Mesenchymal stem cell (in vitro differentiated cells and primary cell): ENCODE measurements at regions not wholly inside any gene's neighbourhood (a gene's known extent, or its start where the extent isn't known, plus 50 kb on each side); places are given as distances from the start of the nearest gene placed in this dataset.
A peak's percentile ranks its signal among the peaks of the same experiment; 100 is the strongest.

Experiments
- DNase-seq: peaks from one replicate; pipeline ENCODE4 v3.0.0-alpha.2; 2013
- H2AFZ ChIP-seq: one replicate; pipeline ENCODE4 v1.6.1; 2013; ENCODE audit warnings: low read depth, mild to moderate bottlenecking, control low read depth, inconsistent platforms, low read length, moderate library complexity
- H2AK5ac ChIP-seq: 2 replicates; pipeline ENCODE4 v1.6.1; 2013; ENCODE audit warnings: low read length, moderate library complexity, mild to moderate bottlenecking, inconsistent platforms; ENCODE audit not compliant: severe bottlenecking
- H2BK120ac ChIP-seq: one replicate; pipeline ENCODE4 v1.6.1; 2013; ENCODE audit warnings: low read depth, mild to moderate bottlenecking, inconsistent platforms, low read length, moderate library complexity
- H2BK12ac ChIP-seq, 2 experiments: one replicate each; pipeline ENCODE4 v1.6.1; 2013; ENCODE audit warnings: inconsistent platforms in 2 of 2, low read length in 2 of 2, mild to moderate bottlenecking in 2 of 2, moderate library complexity in 2 of 2, control low read depth in 1 of 2
- H2BK15ac ChIP-seq: one replicate; pipeline ENCODE4 v1.6.1; 2013; ENCODE audit warnings: mild to moderate bottlenecking, low read depth, inconsistent platforms; ENCODE audit not compliant: poor library complexity, severe bottlenecking
- H2BK5ac ChIP-seq: 2 replicates; pipeline ENCODE4 v1.6.1; 2013; ENCODE audit warnings: low read depth, mild to moderate bottlenecking, low read length, control low read depth, inconsistent platforms; ENCODE audit not compliant: poor library complexity, severe bottlenecking
- H3K14ac ChIP-seq, 2 experiments: one replicate each; pipeline ENCODE4 v1.6.1; 2013; ENCODE audit warnings: inconsistent platforms in 2 of 2, low read length in 2 of 2, control low read depth in 1 of 2, mild to moderate bottlenecking in 1 of 2, moderate library complexity in 1 of 2
- H3K18ac ChIP-seq, 2 experiments: one replicate each; pipeline ENCODE4 v1.6.1; 2013; ENCODE audit warnings: inconsistent platforms in 2 of 2, low read length in 2 of 2, control low read depth in 1 of 2, low read depth in 1 of 2, mild to moderate bottlenecking in 1 of 2
- H3K23ac ChIP-seq, 2 experiments: one replicate each; pipeline ENCODE4 v1.6.1; 2013; ENCODE audit warnings: inconsistent platforms in 2 of 2, low read length in 2 of 2, mild to moderate bottlenecking in 2 of 2, moderate library complexity in 2 of 2, control low read depth in 1 of 2
- H3K27ac ChIP-seq: 2 replicates; pipeline ENCODE4 v1.5.1; 2013; ENCODE audit warnings: mild to moderate bottlenecking, moderate library complexity, low read length, control low read depth, inconsistent platforms; ENCODE audit not compliant: poor library complexity, severe bottlenecking
- H3K27me3 ChIP-seq, 2 experiments: 2 replicates each; pipeline versions ENCODE4 v1.6.1 to v1.7.0; 2013; ENCODE audit warnings: low read length in 2 of 2, mild to moderate bottlenecking in 2 of 2, moderate library complexity in 2 of 2, control low read depth in 1 of 2, inconsistent platforms in 1 of 2; ENCODE audit not compliant: control insufficient read depth in 1 of 2, insufficient read depth in 1 of 2
- H3K36me3 ChIP-seq, 2 experiments: 2 replicates each; pipeline versions ENCODE4 v1.6.1 to v1.7.0; 2013; ENCODE audit warnings: low read length in 2 of 2, control low read depth in 1 of 2, inconsistent platforms in 1 of 2, low read depth in 1 of 2, mild to moderate bottlenecking in 1 of 2; ENCODE audit not compliant: insufficient read depth in 2 of 2, control insufficient read depth in 1 of 2
- H3K4ac ChIP-seq, 2 experiments: one replicate each; pipeline ENCODE4 v1.6.1; 2013; ENCODE audit warnings: inconsistent platforms in 2 of 2, low read length in 2 of 2, mild to moderate bottlenecking in 2 of 2, moderate library complexity in 2 of 2, control low read depth in 1 of 2, low read depth in 1 of 2
- H3K4me1 ChIP-seq: 2 replicates; pipeline ENCODE4 v1.6.1; 2013; ENCODE audit warnings: low read depth, low read length, control low read depth; ENCODE audit not compliant: control insufficient read depth, insufficient read depth
- H3K4me2 ChIP-seq: 2 replicates; pipeline ENCODE4 v1.6.1; 2013; ENCODE audit warnings: low read length, mild to moderate bottlenecking, inconsistent platforms; ENCODE audit not compliant: poor library complexity, severe bottlenecking
- H3K4me3 ChIP-seq, 2 experiments: 2 replicates each; pipeline versions ENCODE4 v1.5.1 to v1.7.0; 2013; ENCODE audit warnings: low read length in 2 of 2, mild to moderate bottlenecking in 2 of 2, control low read depth in 1 of 2, low read depth in 1 of 2; ENCODE audit not compliant: insufficient read depth in 1 of 2
- H3K79me1 ChIP-seq: replicated peaks from 2 replicates; pipeline ENCODE4 v1.6.1; 2013; ENCODE audit warnings: mild to moderate bottlenecking, control low read depth, low read length, inconsistent platforms; ENCODE audit not compliant: poor library complexity, severe bottlenecking
- H3K9ac ChIP-seq: 2 replicates; pipeline ENCODE4 v1.7.0; 2013; ENCODE audit warnings: mild to moderate bottlenecking, low read length, moderate library complexity
- H3K9me3 ChIP-seq: 2 replicates; pipeline ENCODE4 v1.7.0; 2013; ENCODE audit warnings: mild to moderate bottlenecking, low read length; ENCODE audit not compliant: control insufficient read depth
- H4K8ac ChIP-seq: one replicate; pipeline ENCODE4 v1.6.1; 2013; ENCODE audit warnings: inconsistent platforms, mild to moderate bottlenecking, low read length, moderate library complexity
- H4K91ac ChIP-seq: one replicate; pipeline ENCODE4 v1.6.1; 2013; ENCODE audit warnings: mild to moderate bottlenecking, low read length, inconsistent platforms
- WGBS: methylation state at CpG from one replicate; pipeline ENCODE4 v1.1.7; 2013; ENCODE audit warnings: mixed read lengths; 5-methylcytosine and 5-hydroxymethylcytosine counted together

GRCh38 chr11:116066777-116067176 is 562.6 kb upstream of the CADM1 start:
- Histone ChIP-seq H4K8ac (no peak overlapping the region), H2BK12ac (no peak overlapping the region), H3K27me3 (peaks cover 19 to 34% of the 10 kb centered on the region in 2 experiments), H3K4me3 (no peak overlapping the region), H3K23ac (no peak overlapping the region), H2BK15ac (no peak overlapping the region), H3K27ac (no peak overlapping the region), H3K4me2 (no peak overlapping the region), H2AK5ac (no peak overlapping the region), H3K18ac (no peak overlapping the region), H4K91ac (no peak overlapping the region), H2AFZ (no peak overlapping the region), H3K9ac (no peak overlapping the region), H3K36me3 (no peaks in the 10 kb centered on the region), H3K4me1 (peaks cover 6% of the 10 kb centered on the region), H3K14ac (no peak overlapping the region), H3K9me3 (no peaks in the 10 kb centered on the region), H3K79me1 (no peaks in the 10 kb centered on the region), H2BK120ac (no peak overlapping the region), H2BK5ac (no peak overlapping the region), H3K4ac (no peak overlapping the region)
- DNase-seq: no peak
- 84% methylated on average over 6 of the region's 6 CpGs for WGBS

- Histone ChIP-seq H3K18ac (no peak overlapping the region), H3K14ac (no peak overlapping the region), H3K27me3 (peaks cover 13 to 30% of the 10 kb centered on the region in 2 experiments), H3K27ac (no peak overlapping the region), H2BK5ac (no peak overlapping the region), H2AFZ (no peak overlapping the region), H3K4me3 (no peak overlapping the region), H3K4ac (no peak overlapping the region), H3K36me3 (no peaks in the 10 kb centered on the region), H3K23ac (no peak overlapping the region), H3K79me1 (no peaks in the 10 kb centered on the region), H3K9ac (no peak overlapping the region), H3K4me1 (peaks cover 6% of the 10 kb centered on the region), H3K9me3 (no peaks in the 10 kb centered on the region), H2BK12ac (no peak overlapping the region), H2BK15ac (no peak overlapping the region), H2BK120ac (no peak overlapping the region), H4K91ac (no peak overlapping the region), H2AK5ac (no peak overlapping the region), H4K8ac (no peak overlapping the region), H3K4me2 (no peak overlapping the region)
- no peak for DNase-seq
- WGBS: 94% methylated on average over 6 of the region's 8 CpGs
These were observed 561.8 kb upstream of the CADM1 start for GRCh38 chr11:116065986-116066385.

DNA sequence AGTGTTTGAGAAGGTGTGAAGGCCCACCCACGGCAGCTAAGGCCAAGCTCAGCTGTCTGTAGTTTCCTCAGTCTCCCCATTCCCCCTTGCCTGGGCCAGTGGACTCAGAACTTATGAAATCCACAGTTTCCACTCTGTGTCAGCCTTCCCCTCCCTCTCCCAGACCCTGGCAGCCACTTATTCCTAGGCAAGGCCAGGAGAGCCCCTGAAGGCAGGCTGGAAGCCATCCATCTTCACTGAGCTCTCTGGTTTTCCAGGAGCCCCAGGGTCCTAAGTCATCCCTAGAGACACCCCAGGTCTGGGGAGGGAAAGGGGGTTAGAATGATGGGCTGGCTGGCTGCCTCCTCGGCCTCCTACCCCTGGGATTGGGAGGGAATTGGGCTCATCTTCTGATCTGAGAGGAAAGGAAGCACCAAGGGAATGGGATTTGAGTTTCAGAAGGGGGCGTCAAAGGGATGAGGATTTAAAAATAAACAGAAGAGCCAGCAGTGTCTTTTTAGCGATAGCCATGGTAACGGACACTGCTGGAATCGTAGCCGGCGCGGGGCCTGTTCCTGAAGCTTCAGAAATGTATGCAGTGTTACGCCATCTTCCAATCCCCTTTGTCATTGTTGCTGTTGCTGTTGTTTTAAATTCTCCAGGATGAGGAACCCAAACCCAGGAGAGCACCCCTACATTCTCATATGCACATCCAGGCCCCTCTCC is 561.1 kb upstream of the CADM1 start:
- Histone ChIP-seq H3K27me3 (peaks cover 8 to 23% of the 10 kb centered on the region in 2 experiments), H3K4me2 (no peak overlapping the region), H3K36me3 (no peaks in the 10 kb centered on the region), H3K79me1 (no peaks in the 10 kb centered on the region), H4K91ac (no peak overlapping the region), H2AK5ac (no peak overlapping the region), H3K23ac (no peak overlapping the region), H3K4me1 (peaks cover 6% of the 10 kb centered on the region), H2AFZ (no peak overlapping the region), H3K27ac (no peak overlapping the region), H2BK120ac (no peak overlapping the region), H2BK12ac (no peak overlapping the region), H3K4me3 (no peak overlapping the region), H4K8ac (no peak overlapping the region), H3K9ac (no peak overlapping the region), H2BK15ac (no peak overlapping the region), H3K18ac (no peak overlapping the region), H3K14ac (no peak overlapping the region), H3K9me3 (no peaks in the 10 kb centered on the region), H3K4ac (no peak overlapping the region), H2BK5ac (no peak overlapping the region)
- no peak for DNase-seq
- 77% methylated on average over 10 of the region's 10 CpGs for WGBS

DNA sequence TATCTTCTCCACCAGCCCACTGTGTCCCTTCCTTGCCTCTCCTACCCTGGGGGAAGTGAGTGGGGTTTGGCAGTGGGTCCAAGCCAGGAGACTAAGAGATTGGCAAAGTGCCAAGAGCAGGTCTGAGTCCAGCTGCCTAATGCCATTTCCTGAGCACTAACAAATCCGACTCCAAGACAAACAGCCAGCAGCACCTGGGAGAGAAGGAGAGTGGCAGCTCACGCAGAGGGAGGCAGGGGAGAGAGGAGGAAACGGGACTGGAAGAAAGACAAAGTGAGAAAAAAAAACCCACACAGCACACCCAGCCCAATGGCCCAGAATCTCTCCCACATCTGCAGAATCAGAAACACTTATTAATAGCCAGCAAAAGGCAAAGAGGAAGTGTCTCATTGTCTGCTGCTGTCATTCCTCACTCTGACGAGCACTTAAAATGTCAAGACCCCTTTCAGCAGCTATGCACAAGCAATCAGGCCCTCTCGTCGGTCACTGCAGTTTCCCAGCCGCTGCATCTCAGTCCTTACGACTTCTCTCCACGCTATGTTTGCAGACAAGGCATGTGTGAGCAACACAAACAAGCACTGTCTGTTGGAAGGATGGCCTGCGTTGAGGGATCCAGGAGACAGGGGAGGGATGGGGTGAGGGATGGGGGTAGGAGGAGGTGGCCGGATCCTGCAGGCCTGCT is 558.4 kb upstream of the CADM1 start:
- H2BK5ac ChIP-seq: no peak overlapping the region
- no peak overlapping the region for H3K23ac ChIP-seq
- DNase-seq: peak; percentile 50
- no peak overlapping the region for H2AK5ac ChIP-seq
- H3K9ac ChIP-seq: no peak overlapping the region
- no peak overlapping the region for H3K4me2 ChIP-seq
- no peak overlapping the region for H2AFZ ChIP-seq
- H3K4me1 ChIP-seq: peaks cover 6% of the 10 kb centered on the region
- H3K9me3 ChIP-seq: no peaks in the 10 kb centered on the region
- H2BK12ac ChIP-seq: no peak overlapping the region
- no peak overlapping the region for H4K91ac ChIP-seq
- H4K8ac ChIP-seq: no peak overlapping the region
- no peak overlapping the region for H2BK15ac ChIP-seq
- H3K4me3 ChIP-seq: no peak overlapping the region
- WGBS: 3% methylated on average over 8 of the region's 11 CpGs
- H3K14ac ChIP-seq: peak overlapping the region in 1 of 2 experiments; percentile 6
- H3K79me1 ChIP-seq: no peaks in the 10 kb centered on the region
- H3K36me3 ChIP-seq: no peaks in the 10 kb centered on the region
- H2BK120ac ChIP-seq: no peak overlapping the region
- H3K4ac ChIP-seq: no peak overlapping the region
- H3K18ac ChIP-seq: no peak overlapping the region
- H3K27me3 ChIP-seq: peaks cover 13 to 31% of the 10 kb centered on the region in 2 experiments
- no peak overlapping the region for H3K27ac ChIP-seq
